ENCODE measurements at regions not wholly inside any gene's neighbourhood (a gene's known extent, or its start where the extent isn't known, plus 50 kb on each side); places are given as distances from the start of the nearest gene placed in this dataset.
"Not testable (repeated sequence)": the region's sequence is repeated elsewhere in the genome, so short reads cannot be mapped to it uniquely, and the experiment has no call there.

GRCh38 chr18:44557616-44558151 lies 123.0 kb upstream of the SETBP1 start:
- peaks cover 4% of the 10 kb centered on the region; the same call in 1 of the 2 replicates for H3K4me1 ChIP-seq (ENCODE audit: control insufficient read depth, insufficient read depth, low read length)
- H3K27ac ChIP-seq (ENCODE audit: low read depth, low read length): no peak overlapping the region
- H3K4me3 ChIP-seq (ENCODE audit: low read depth, low read length): no peak overlapping the region
- no peaks in the 10 kb centered on the region for H3K36me3 ChIP-seq (ENCODE audit: control insufficient read depth, insufficient read depth, low read length)
- H3K27me3 ChIP-seq (ENCODE audit: control insufficient read depth, insufficient read depth, low read length): no peaks in the 10 kb centered on the region
- no peaks in the 10 kb centered on the region for H3K9me3 ChIP-seq (ENCODE audit: control insufficient read depth, insufficient read depth, low read length)
- no peak overlapping the region for H3K9ac ChIP-seq (ENCODE audit: low read depth, low read length)

GRCh38 chr18:44558767-44559166 lies 121.9 kb upstream of the SETBP1 start:
- Histone ChIP-seq H3K9ac (ENCODE audit: low read depth, low read length) (no peak overlapping the region), H3K27me3 (ENCODE audit: control insufficient read depth, insufficient read depth, low read length) (no peaks in the 10 kb centered on the region), H3K4me1 (ENCODE audit: control insufficient read depth, insufficient read depth, low read length) (no peaks in the 10 kb centered on the region), H3K9me3 (ENCODE audit: control insufficient read depth, insufficient read depth, low read length) (no peaks in the 10 kb centered on the region), H3K27ac (ENCODE audit: low read depth, low read length) (no peak overlapping the region), H3K4me3 (ENCODE audit: low read depth, low read length) (no peak overlapping the region), H3K36me3 (ENCODE audit: control insufficient read depth, insufficient read depth, low read length) (no peaks in the 10 kb centered on the region)

- H3K27ac ChIP-seq (ENCODE audit: low read depth, low read length): no peak overlapping the region
- no peak overlapping the region for H3K4me3 ChIP-seq (ENCODE audit: low read depth, low read length)
- no peaks in the 10 kb centered on the region for H3K9me3 ChIP-seq (ENCODE audit: control insufficient read depth, insufficient read depth, low read length)
- no peaks in the 10 kb centered on the region for H3K27me3 ChIP-seq (ENCODE audit: control insufficient read depth, insufficient read depth, low read length)
- no peak overlapping the region for H3K9ac ChIP-seq (ENCODE audit: low read depth, low read length)
- H3K4me1 ChIP-seq (ENCODE audit: control insufficient read depth, insufficient read depth, low read length): peaks cover 4% of the 10 kb centered on the region
- H3K36me3 ChIP-seq (ENCODE audit: control insufficient read depth, insufficient read depth, low read length): no peaks in the 10 kb centered on the region
Measured at GRCh38 chr18:44562986-44563385, 117.7 kb upstream of the SETBP1 start.

GRCh38 chr18:44564922-44565321 lies 115.8 kb upstream of the SETBP1 start:
- H3K27me3 ChIP-seq (ENCODE audit: control insufficient read depth, insufficient read depth, low read length): no peaks in the 10 kb centered on the region
- H3K9me3 ChIP-seq (ENCODE audit: control insufficient read depth, insufficient read depth, low read length): no peaks in the 10 kb centered on the region
- H3K4me1 ChIP-seq (ENCODE audit: control insufficient read depth, insufficient read depth, low read length): peaks cover 14% of the 10 kb centered on the region
- no peak overlapping the region for H3K27ac ChIP-seq (ENCODE audit: low read depth, low read length)
- H3K36me3 ChIP-seq (ENCODE audit: control insufficient read depth, insufficient read depth, low read length): no peaks in the 10 kb centered on the region
- H3K4me3 ChIP-seq (ENCODE audit: low read depth, low read length): no peak overlapping the region
- H3K9ac ChIP-seq (ENCODE audit: low read depth, low read length): no peak overlapping the region

GRCh38 chr18:44568342-44568741 lies 112.3 kb upstream of the SETBP1 start:
- Histone ChIP-seq H3K9ac (ENCODE audit: low read depth, low read length) (no peak overlapping the region), H3K4me1 (ENCODE audit: control insufficient read depth, insufficient read depth, low read length) (peaks cover 21% of the 10 kb centered on the region), H3K27ac (ENCODE audit: low read depth, low read length) (no peak overlapping the region), H3K9me3 (ENCODE audit: control insufficient read depth, insufficient read depth, low read length) (no peaks in the 10 kb centered on the region), H3K36me3 (ENCODE audit: control insufficient read depth, insufficient read depth, low read length) (no peaks in the 10 kb centered on the region), H3K27me3 (ENCODE audit: control insufficient read depth, insufficient read depth, low read length) (no peaks in the 10 kb centered on the region; the same call in 1 of the 2 replicates), H3K4me3 (ENCODE audit: low read depth, low read length) (no peak overlapping the region)

GRCh38 chr18:44568986-44569385 lies 111.7 kb upstream of the SETBP1 start:
- Histone ChIP-seq H3K9ac (ENCODE audit: low read depth, low read length) (no peak overlapping the region), H3K4me3 (ENCODE audit: low read depth, low read length) (no peak overlapping the region), H3K36me3 (ENCODE audit: control insufficient read depth, insufficient read depth, low read length) (no peaks in the 10 kb centered on the region), H3K4me1 (ENCODE audit: control insufficient read depth, insufficient read depth, low read length) (peaks cover 21% of the 10 kb centered on the region), H3K27me3 (ENCODE audit: control insufficient read depth, insufficient read depth, low read length) (no peaks in the 10 kb centered on the region; the same call in 1 of the 2 replicates), H3K27ac (ENCODE audit: low read depth, low read length) (no peak overlapping the region), H3K9me3 (ENCODE audit: control insufficient read depth, insufficient read depth, low read length) (no peaks in the 10 kb centered on the region)

- peaks cover 21% of the 10 kb centered on the region for H3K4me1 ChIP-seq (ENCODE audit: control insufficient read depth, insufficient read depth, low read length)
Measured at GRCh38 chr18:44569391-44570055, 111.2 kb upstream of the SETBP1 start.

GRCh38 chr18:44579028-44579702 lies 101.5 kb upstream of the SETBP1 start:
- Histone ChIP-seq H3K36me3 (ENCODE audit: control insufficient read depth, insufficient read depth, low read length) (no peaks in the 10 kb centered on the region), H3K4me1 (ENCODE audit: control insufficient read depth, insufficient read depth, low read length) (peaks cover 3% of the 10 kb centered on the region; the same call in 1 of the 2 replicates), H3K9ac (ENCODE audit: low read depth, low read length) (no peak overlapping the region), H3K27me3 (ENCODE audit: control insufficient read depth, insufficient read depth, low read length) (no peaks in the 10 kb centered on the region), H3K4me3 (ENCODE audit: low read depth, low read length) (no peak overlapping the region), H3K9me3 (ENCODE audit: control insufficient read depth, insufficient read depth, low read length) (no peaks in the 10 kb centered on the region), H3K27ac (ENCODE audit: low read depth, low read length) (no peak overlapping the region)

More at GRCh38 chr18:44569391-44570055, 111.2 kb upstream of the SETBP1 start:
- H3K36me3 ChIP-seq (ENCODE audit: control insufficient read depth, insufficient read depth, low read length): no peaks in the 10 kb centered on the region
- no peaks in the 10 kb centered on the region; the same call in 1 of the 2 replicates for H3K27me3 ChIP-seq (ENCODE audit: control insufficient read depth, insufficient read depth, low read length)
- H3K4me3 ChIP-seq (ENCODE audit: low read depth, low read length): no peak overlapping the region
- no peak overlapping the region for H3K9ac ChIP-seq (ENCODE audit: low read depth, low read length)
- peak overlapping the region; percentile 30 for H3K27ac ChIP-seq (ENCODE audit: low read depth, low read length)
- no peaks in the 10 kb centered on the region for H3K9me3 ChIP-seq (ENCODE audit: control insufficient read depth, insufficient read depth, low read length)

- Histone ChIP-seq H3K9ac (ENCODE audit: low read depth, low read length) (no peak overlapping the region), H3K27ac (ENCODE audit: low read depth, low read length) (no peak overlapping the region), H3K4me3 (ENCODE audit: low read depth, low read length) (no peak overlapping the region), H3K4me1 (ENCODE audit: control insufficient read depth, insufficient read depth, low read length) (peaks cover 3% of the 10 kb centered on the region; the same call in 1 of the 2 replicates), H3K36me3 (ENCODE audit: control insufficient read depth, insufficient read depth, low read length) (no peaks in the 10 kb centered on the region), H3K27me3 (ENCODE audit: control insufficient read depth, insufficient read depth, low read length) (no peaks in the 10 kb centered on the region), H3K9me3 (ENCODE audit: control insufficient read depth, insufficient read depth, low read length) (no peaks in the 10 kb centered on the region)
Measured at GRCh38 chr18:44579745-44580144, 100.9 kb upstream of the SETBP1 start.

GRCh38 chr18:44580159-44580558 lies 100.5 kb upstream of the SETBP1 start:
- H3K27ac ChIP-seq (ENCODE audit: low read depth, low read length): no peak overlapping the region
- H3K9ac ChIP-seq (ENCODE audit: low read depth, low read length): no peak overlapping the region
- no peak overlapping the region for H3K4me3 ChIP-seq (ENCODE audit: low read depth, low read length)
- no peaks in the 10 kb centered on the region for H3K36me3 ChIP-seq (ENCODE audit: control insufficient read depth, insufficient read depth, low read length)
- no peaks in the 10 kb centered on the region for H3K9me3 ChIP-seq (ENCODE audit: control insufficient read depth, insufficient read depth, low read length)
- H3K4me1 ChIP-seq (ENCODE audit: control insufficient read depth, insufficient read depth, low read length): peaks cover 3% of the 10 kb centered on the region; the same call in 1 of the 2 replicates
- no peaks in the 10 kb centered on the region for H3K27me3 ChIP-seq (ENCODE audit: control insufficient read depth, insufficient read depth, low read length)

- H3K4me3 ChIP-seq (ENCODE audit: low read depth, low read length); H3K36me3 ChIP-seq (ENCODE audit: control insufficient read depth, insufficient read depth, low read length); H3K9me3 ChIP-seq (ENCODE audit: control insufficient read depth, insufficient read depth, low read length); H3K27me3 ChIP-seq (ENCODE audit: control insufficient read depth, insufficient read depth, low read length); H3K4me1 ChIP-seq (ENCODE audit: control insufficient read depth, insufficient read depth, low read length); H3K27ac ChIP-seq (ENCODE audit: low read depth, low read length); H3K9ac ChIP-seq (ENCODE audit: low read depth, low read length): not testable (repeated sequence)
Measured at GRCh38 chr18:44580782-44581181, 99.9 kb upstream of the SETBP1 start.

All from HUES48 (cell line).